Suprapubic skin (tissue), 3 donors: ENCODE measurements at regions not wholly inside any gene's neighbourhood (a gene's known extent, or its start where the extent isn't known, plus 50 kb on each side); places are given as distances from the start of the nearest gene placed in this dataset.

Source experiments
- CTCF ChIP-seq, 2 donors: fragments of 200-600 bp in 1 of 2; fragments of 450-650 bp in 1 of 2; sonication (generic) in 1 of 2; IDR thresholded peaks; one replicate each; pipeline ENCODE4 v1.5.1; 2016 to 2019; ENCODE audit warnings: antibody characterized with exemption in 2 of 2, mild to moderate bottlenecking in 1 of 2, moderate library complexity in 1 of 2
- POLR2A ChIP-seq, 2 donors: fragments of 450-650 bp; IDR thresholded peaks; one replicate each; pipeline ENCODE4 v1.6.1; 2017; ENCODE audit warnings: antibody characterized with exemption in 2 of 2, mild to moderate bottlenecking in 2 of 2, moderate library complexity in 2 of 2

- TF ChIP-seq POLR2A (IDR thresholded peaks at IDR 0.05) (no peak), CTCF (IDR thresholded peaks at IDR 0.05) (no peak)
These were observed 692.4 kb downstream of the NLGN4X start for GRCh38 chrX:5536261-5536660.
